OCI-LY3 (cell line): ENCODE measurements at regions not wholly inside any gene's neighbourhood (a gene's known extent, or its start where the extent isn't known, plus 50 kb on each side); places are given as distances from the start of the nearest gene placed in this dataset.

Experiments used
- H2AFZ ChIP-seq: fragments of 200-600, 300-600 bp; shearing (Covaris generic); 2 replicates; pipeline ENCODE4 v1.6.0; 2014; ENCODE audit warnings: antibody characterized with exemption, low read depth, low read length
- H3K27ac ChIP-seq: fragments of 200-600, 300-600 bp; sonication (generic); 2 replicates; pipeline ENCODE4 v1.5.1; 2014; ENCODE audit warnings: mild to moderate bottlenecking, low read length, moderate library complexity, mixed read lengths
- H3K27me3 ChIP-seq: fragments of 200-600, 300-600 bp; sonication (generic); 2 replicates; pipeline ENCODE4 v1.6.1; 2014; ENCODE audit warnings: low read depth, low read length, mixed read lengths
- H3K36me3 ChIP-seq: fragments of 200-600, 300-600 bp; sonication (generic); replicated peaks from 2 replicates; pipeline ENCODE3; 2014; ENCODE audit warnings: low read depth, low read length, mixed read lengths
- H3K4me1 ChIP-seq: fragments of 300-600, 200-600 bp; sonication (generic); 2 replicates; pipeline ENCODE4 v1.6.1; 2014; ENCODE audit warnings: low read length, mixed read lengths
- H3K4me2 ChIP-seq: fragments of 200-600, 300-600 bp; sonication (generic); 2 replicates; pipeline ENCODE4 v1.6.1; 2014; ENCODE audit warnings: low read length, mixed read lengths
- H3K4me3 ChIP-seq: fragments of 300-600, 200-600 bp; sonication (generic); 2 replicates; pipeline ENCODE4 v1.5.1; 2014; ENCODE audit warnings: antibody characterized with exemption, mild to moderate bottlenecking, low read length, moderate library complexity
- H3K79me2 ChIP-seq: fragments of 300-600, 200-600 bp; shearing (Covaris generic); 2 replicates; pipeline ENCODE4 v1.6.1; 2014; ENCODE audit warnings: mild to moderate bottlenecking, low read length, mixed read lengths
- H3K9ac ChIP-seq: fragments of 300-600, 200-600 bp; shearing (Covaris generic); 2 replicates; pipeline ENCODE4 v1.6.0; 2014; ENCODE audit warnings: mild to moderate bottlenecking, low read length, moderate library complexity
- H3K9me3 ChIP-seq: fragments of 200-600, 300-600 bp; shearing (Covaris generic); 2 replicates; pipeline ENCODE4 v1.6.1; 2014; ENCODE audit warnings: low read length, mixed read lengths; ENCODE audit not compliant: insufficient read depth
- H4K20me1 ChIP-seq: fragments of 200-600, 300-600 bp; sonication (generic); 2 replicates; pipeline ENCODE4 v1.6.1; 2016; ENCODE audit warnings: low read length, mixed read lengths; ENCODE audit not compliant: insufficient read depth
- CTCF ChIP-seq: fragments of 200-600, 300-600 bp; sonication (generic); IDR thresholded peaks from 2 replicates; pipeline ENCODE4 v1.5.1; 2014; ENCODE audit warnings: antibody characterized with exemption, low read length, low read depth
- EZH2phosphoT487 ChIP-seq: fragments of 200-600 bp; shearing (Covaris generic); IDR thresholded peaks from 2 replicates; pipeline ENCODE4 v1.6.1; 2018; ENCODE audit warnings: antibody characterized with exemption, mixed run types, low read depth

GRCh38 chr6:19128701-19129100, 708.5 kb upstream of the ID4 start:
- H3K27me3 ChIP-seq: peaks cover 3% of the 10 kb centered on the region; the same call in 1 of the 2 replicates

GRCh38 chr6:19135706-19136105, 701.5 kb upstream of the ID4 start:
- Histone ChIP-seq H3K4me3 (no peak overlapping the region), H4K20me1 (no peaks in the 10 kb centered on the region), H2AFZ (no peak overlapping the region), H3K9ac (no peak overlapping the region), H3K9me3 (no peaks in the 10 kb centered on the region), H3K36me3 (no peaks in the 10 kb centered on the region), H3K79me2 (no peaks in the 10 kb centered on the region), H3K27me3 (no peaks in the 10 kb centered on the region), H3K4me1 (peaks cover 35% of the 10 kb centered on the region), H3K27ac (no peak overlapping the region), H3K4me2 (no peak overlapping the region)
- no peak for TF ChIP-seq EZH2phosphoT487
- TF ChIP-seq CTCF: no peak

More at GRCh38 chr6:19128701-19129100, 708.5 kb upstream of the ID4 start:
- Histone ChIP-seq H3K79me2 (no peaks in the 10 kb centered on the region), H3K36me3 (no peaks in the 10 kb centered on the region), H2AFZ (no peak overlapping the region), H3K9ac (no peak overlapping the region), H3K4me3 (no peak overlapping the region), H3K9me3 (no peaks in the 10 kb centered on the region), H4K20me1 (no peaks in the 10 kb centered on the region), H3K27ac (no peak overlapping the region), H3K4me1 (peaks cover 11% of the 10 kb centered on the region), H3K4me2 (no peak overlapping the region)
- TF ChIP-seq EZH2phosphoT487 (no peak), CTCF (no peak)

DNA sequence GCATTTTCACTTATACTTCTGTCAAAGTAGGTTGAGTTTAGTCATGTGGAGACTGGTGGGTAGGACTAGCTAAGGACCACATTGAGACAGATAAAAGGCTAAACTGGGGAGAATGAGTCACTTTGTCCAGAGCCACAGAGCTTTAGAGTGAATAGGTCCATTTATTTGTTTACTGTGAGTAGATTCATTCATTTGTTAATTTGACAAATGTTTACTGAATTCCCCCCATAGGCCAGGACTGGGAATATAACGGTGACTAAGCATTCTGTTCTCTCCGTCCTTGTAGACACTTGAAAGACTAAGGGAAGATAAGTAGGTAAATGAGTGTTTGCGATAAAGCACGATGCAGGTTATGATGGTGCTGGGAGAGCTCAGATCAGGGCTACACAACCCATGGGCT, 699.7 kb upstream of the ID4 start:
- no peaks in the 10 kb centered on the region for H3K27me3 ChIP-seq
- no peak overlapping the region for H2AFZ ChIP-seq
- no peaks in the 10 kb centered on the region for H3K79me2 ChIP-seq
- no peak overlapping the region for H3K9ac ChIP-seq
- TF ChIP-seq CTCF (no peak), EZH2phosphoT487 (no peak)
- H3K9me3 ChIP-seq: no peaks in the 10 kb centered on the region
- no peak overlapping the region for H3K4me3 ChIP-seq
- H3K4me2 ChIP-seq: no peak overlapping the region
- H3K4me1 ChIP-seq: peaks cover 35% of the 10 kb centered on the region
- no peak overlapping the region for H3K27ac ChIP-seq
- H4K20me1 ChIP-seq: no peaks in the 10 kb centered on the region
- H3K36me3 ChIP-seq: no peaks in the 10 kb centered on the region

GRCh38 chr6:19142275-19142674, 694.9 kb upstream of the ID4 start:
- H3K4me3 ChIP-seq: no peak overlapping the region
- TF ChIP-seq CTCF (no peak), EZH2phosphoT487 (no peak)
- H3K4me2 ChIP-seq: no peak overlapping the region
- H2AFZ ChIP-seq: no peak overlapping the region
- H3K36me3 ChIP-seq: no peaks in the 10 kb centered on the region
- peaks cover 24% of the 10 kb centered on the region for H3K4me1 ChIP-seq
- no peaks in the 10 kb centered on the region for H3K9me3 ChIP-seq
- no peaks in the 10 kb centered on the region for H4K20me1 ChIP-seq
- no peak overlapping the region for H3K9ac ChIP-seq
- H3K27ac ChIP-seq: no peak overlapping the region
- no peaks in the 10 kb centered on the region for H3K27me3 ChIP-seq
- no peaks in the 10 kb centered on the region for H3K79me2 ChIP-seq
